ENCODE measurements at regions not wholly inside any gene's neighbourhood (a gene's known extent, or its start where the extent isn't known, plus 50 kb on each side); places are given as distances from the start of the nearest gene placed in this dataset.

GRCh38 chr14:58769011-58769643, 131.4 kb downstream of the DACT1 start:
- no peaks in the 10 kb centered on the region for H3K9me2 ChIP-seq
- no peaks in the 10 kb centered on the region; a peak in 2 of 4 replicates for H3K4me1 ChIP-seq (ENCODE audit: control insufficient read depth in 1 of 2, insufficient read depth in 2 of 2, low read depth in 1 of 2, low read length in 1 of 2)
- no peak overlapping the region for H2AFZ ChIP-seq (ENCODE audit: low read depth)
- WGBS (ENCODE audit: low lambda C conversion rate), result 87% methylated on average over 5 of the region's 5 CpGs
- no peak overlapping the region for H3K4me2 ChIP-seq
- no peaks in the 10 kb centered on the region for H3F3A ChIP-seq (replicated peaks; ENCODE audit: insufficient read depth)
- H3K9me3 ChIP-seq, result no peaks in the 10 kb centered on the region
- H3K4me3 ChIP-seq (ENCODE audit: low read depth in 2 of 2, low read length in 1 of 2), result no peak overlapping the region
- no peaks in the 10 kb centered on the region for H3K27me3 ChIP-seq (ENCODE audit: insufficient read depth)
- no peak overlapping the region for H3K9ac ChIP-seq
- no peaks in the 10 kb centered on the region for H3K79me2 ChIP-seq (ENCODE audit: insufficient read depth)
- H3K36me3 ChIP-seq (replicated peaks in 1 of 2; ENCODE audit: control insufficient read depth in 1 of 2, insufficient read depth in 2 of 2, low read length in 1 of 2), result no peaks in the 10 kb centered on the region
- ChIA-PET CTCF (no interaction called here), POLR2A (no interaction called here)
- H3K27ac ChIP-seq (ENCODE audit: low read depth in 2 of 2, low read length in 1 of 2), result no peak overlapping the region
- TF ChIP-seq, protein P1, sequence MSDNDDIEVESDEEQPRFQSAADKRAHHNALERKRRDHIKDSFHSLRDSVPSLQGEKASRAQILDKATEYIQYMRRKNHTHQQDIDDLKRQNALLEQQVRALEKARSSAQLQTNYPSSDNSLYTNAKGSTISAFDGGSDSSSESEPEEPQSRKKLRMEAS (IDR thresholded peaks at IDR 0.05; ENCODE audit: low read depth), result no peak
- TF ChIP-seq POLR2AphosphoS5 (IDR thresholded peaks at IDR 0.05; ENCODE audit: low read depth, low read length), result no peak
- no peak for TF ChIP-seq YY1 (IDR thresholded peaks at IDR 0.05; ENCODE audit: low read depth)
- TF ChIP-seq, protein P2, sequence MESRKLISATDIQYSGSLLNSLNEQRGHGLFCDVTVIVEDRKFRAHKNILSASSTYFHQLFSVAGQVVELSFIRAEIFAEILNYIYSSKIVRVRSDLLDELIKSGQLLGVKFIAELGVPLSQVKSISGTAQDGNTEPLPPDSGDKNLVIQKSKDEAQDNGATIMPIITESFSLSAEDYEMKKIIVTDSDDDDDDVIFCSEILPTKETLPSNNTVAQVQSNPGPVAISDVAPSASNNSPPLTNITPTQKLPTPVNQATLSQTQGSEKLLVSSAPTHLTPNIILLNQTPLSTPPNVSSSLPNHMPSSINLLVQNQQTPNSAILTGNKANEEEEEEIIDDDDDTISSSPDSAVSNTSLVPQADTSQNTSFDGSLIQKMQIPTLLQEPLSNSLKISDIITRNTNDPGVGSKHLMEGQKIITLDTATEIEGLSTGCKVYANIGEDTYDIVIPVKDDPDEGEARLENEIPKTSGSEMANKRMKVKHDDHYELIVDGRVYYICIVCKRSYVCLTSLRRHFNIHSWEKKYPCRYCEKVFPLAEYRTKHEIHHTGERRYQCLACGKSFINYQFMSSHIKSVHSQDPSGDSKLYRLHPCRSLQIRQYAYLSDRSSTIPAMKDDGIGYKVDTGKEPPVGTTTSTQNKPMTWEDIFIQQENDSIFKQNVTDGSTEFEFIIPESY (IDR thresholded peaks at IDR 0.05; ENCODE audit: borderline replicate concordance, low read depth), result no peak
- no peak for TF ChIP-seq RCOR1 (IDR thresholded peaks at IDR 0.05; ENCODE audit: low read length)
- no peak for TF ChIP-seq MXI1 (IDR thresholded peaks at IDR 0.05; ENCODE audit: low read depth, low read length)
- TF ChIP-seq SIN3A (IDR thresholded peaks at IDR 0.05; ENCODE audit: borderline replicate concordance, low read depth, low read length), result no peak
- TF ChIP-seq, protein P3, sequence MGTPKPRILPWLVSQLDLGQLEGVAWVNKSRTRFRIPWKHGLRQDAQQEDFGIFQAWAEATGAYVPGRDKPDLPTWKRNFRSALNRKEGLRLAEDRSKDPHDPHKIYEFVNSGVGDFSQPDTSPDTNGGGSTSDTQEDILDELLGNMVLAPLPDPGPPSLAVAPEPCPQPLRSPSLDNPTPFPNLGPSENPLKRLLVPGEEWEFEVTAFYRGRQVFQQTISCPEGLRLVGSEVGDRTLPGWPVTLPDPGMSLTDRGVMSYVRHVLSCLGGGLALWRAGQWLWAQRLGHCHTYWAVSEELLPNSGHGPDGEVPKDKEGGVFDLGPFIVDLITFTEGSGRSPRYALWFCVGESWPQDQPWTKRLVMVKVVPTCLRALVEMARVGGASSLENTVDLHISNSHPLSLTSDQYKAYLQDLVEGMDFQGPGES (IDR thresholded peaks at IDR 0.05; ENCODE audit: low read depth, low read length), result no peak
- no peak for TF ChIP-seq TAF1 (IDR thresholded peaks at IDR 0.05; ENCODE audit: borderline replicate concordance, low read depth, low read length)
- TF ChIP-seq EZH2phosphoT487 (IDR thresholded peaks at IDR 0.05; ENCODE audit: borderline replicate concordance, low read depth), result no peak
- H4K20me1 ChIP-seq (ENCODE audit: insufficient read depth), result no peaks in the 10 kb centered on the region
- DNase-seq, result no peak

GRCh38 chr14:58769771-58770170, 132.0 kb downstream of the DACT1 start:
- Histone ChIP-seq H3K27ac (ENCODE audit: low read depth in 2 of 2, low read length in 1 of 2) (no peak overlapping the region), H3K9me2 (no peaks in the 10 kb centered on the region), H3K4me2 (no peak overlapping the region), H4K20me1 (ENCODE audit: insufficient read depth) (no peaks in the 10 kb centered on the region), H2AFZ (ENCODE audit: low read depth) (no peak overlapping the region), H3K79me2 (ENCODE audit: insufficient read depth) (no peaks in the 10 kb centered on the region), H3K27me3 (ENCODE audit: insufficient read depth) (no peaks in the 10 kb centered on the region), H3F3A (replicated peaks; ENCODE audit: insufficient read depth) (no peaks in the 10 kb centered on the region), H3K4me1 (ENCODE audit: control insufficient read depth in 1 of 2, insufficient read depth in 2 of 2, low read depth in 1 of 2, low read length in 1 of 2) (no peaks in the 10 kb centered on the region; a peak in 2 of 4 replicates), H3K9me3 (no peaks in the 10 kb centered on the region), H3K9ac (no peak overlapping the region), H3K36me3 (replicated peaks in 1 of 2; ENCODE audit: control insufficient read depth in 1 of 2, insufficient read depth in 2 of 2, low read length in 1 of 2) (no peaks in the 10 kb centered on the region), H3K4me3 (ENCODE audit: low read depth in 2 of 2, low read length in 1 of 2) (no peak overlapping the region)
- no peak for DNase-seq
- no peak for TF ChIP-seq CTCF (IDR thresholded peaks at IDR 0.05)
- TF ChIP-seq TCF12 (IDR thresholded peaks at IDR 0.05), result no peak
- TF ChIP-seq, protein P2 (IDR thresholded peaks at IDR 0.05; ENCODE audit: borderline replicate concordance, low read depth), result no peak
- ChIA-PET CTCF (interaction anchor here (0.8 kb wide), 1 partner anchor 250 kb away, joined by 3 read pairs; no protein-coding TSS in a partner anchor), POLR2A (no interaction called here)
- 65% methylated on average over 2 of the region's 2 CpGs for WGBS (ENCODE audit: low lambda C conversion rate)
